NCI-H1436 treated with DMSO at 0.1 percent for 48 hours (cell line): ENCODE measurements at regions not wholly inside any gene's neighbourhood (a gene's known extent, or its start where the extent isn't known, plus 50 kb on each side); places are given as distances from the start of the nearest gene placed in this dataset.

Experiments used
- DNase-seq: peaks from one replicate; lab custom pipeline; 2025; lab: John Stamatoyannopoulos, UW

GRCh38 chr3:74507691-74508090 is 106.8 kb downstream of the CNTN3 start:
- no peak for DNase-seq

GRCh38 chr3:74506246-74506645 is 108.2 kb downstream of the CNTN3 start:
- no peak for DNase-seq

GRCh38 chr3:74501007-74501406 is 113.5 kb downstream of the CNTN3 start:
- DNase-seq, result no peak

- no peak for DNase-seq
These were observed 114.2 kb downstream of the CNTN3 start for GRCh38 chr3:74500257-74500656.

GRCh38 chr3:74491874-74492273 is 122.6 kb downstream of the CNTN3 start:
- no peak for DNase-seq

- no peak for DNase-seq
These were observed 125.2 kb downstream of the CNTN3 start for GRCh38 chr3:74489050-74489792.

GRCh38 chr3:74479915-74480314 is 134.5 kb downstream of the CNTN3 start:
- DNase-seq, result no peak

GRCh38 chr3:74470313-74470712 is 144.1 kb downstream of the CNTN3 start:
- no peak for DNase-seq

- no peak for DNase-seq
These were observed 144.7 kb downstream of the CNTN3 start for GRCh38 chr3:74469713-74470112.

GRCh38 chr3:74469151-74469550 is 145.3 kb downstream of the CNTN3 start:
- no peak for DNase-seq

GRCh38 chr3:74465715-74466410 is 148.6 kb downstream of the CNTN3 start:
- DNase-seq, result no peak

GRCh38 chr3:74463515-74463914 is 150.9 kb downstream of the CNTN3 start:
- DNase-seq, result no peak

GRCh38 chr3:74456166-74456565 is 158.3 kb downstream of the CNTN3 start:
- no peak for DNase-seq

GRCh38 chr3:74447221-74447620 is 167.2 kb downstream of the CNTN3 start:
- DNase-seq, result no peak

- DNase-seq, result no peak
These were observed 168.9 kb downstream of the CNTN3 start for GRCh38 chr3:74445541-74445940.

- no peak for DNase-seq
These were observed 171.4 kb downstream of the CNTN3 start for GRCh38 chr3:74443102-74443501.

GRCh38 chr3:74442683-74443082 is 171.8 kb downstream of the CNTN3 start:
- DNase-seq, result no peak

- no peak for DNase-seq
These were observed 172.4 kb downstream of the CNTN3 start for GRCh38 chr3:74442068-74442467.

- no peak for DNase-seq
These were observed 178.3 kb downstream of the CNTN3 start for GRCh38 chr3:74436184-74436583.

- no peak for DNase-seq
These were observed 178.8 kb downstream of the CNTN3 start for GRCh38 chr3:74435631-74436030.

GRCh38 chr3:74434406-74434805 is 180.1 kb downstream of the CNTN3 start:
- DNase-seq, result no peak

GRCh38 chr3:74426571-74426970 is 187.9 kb downstream of the CNTN3 start:
- DNase-seq, result no peak

- DNase-seq, result no peak
These were observed 190.6 kb downstream of the CNTN3 start for GRCh38 chr3:74423867-74424266.
